GM20000 (cell line): ENCODE measurements at regions not wholly inside any gene's neighbourhood (a gene's known extent, or its start where the extent isn't known, plus 50 kb on each side); places are given as distances from the start of the nearest gene placed in this dataset.

Experiments used
- DNase-seq: peaks from one replicate; pipeline ENCODE4 v3.0.0; 2012; ENCODE audit warnings: low spot score
- CTCF ChIP-seq: IDR thresholded peaks from 2 replicates; pipeline ENCODE4 v1.5.1; 2012; ENCODE audit warnings: mild to moderate bottlenecking, control low read depth; ENCODE audit errors: extremely low read depth, missing control alignments

GRCh38 chr7:84640637-84641036 is 446.0 kb upstream of the SEMA3A start:
- DNase-seq: no peak
- TF ChIP-seq CTCF: no peak

GRCh38 chr7:84638339-84638697 is 443.7 kb upstream of the SEMA3A start:
- TF ChIP-seq CTCF: no peak
- no peak for DNase-seq

- TF ChIP-seq CTCF: no peak
- no peak for DNase-seq
These were observed 443.2 kb upstream of the SEMA3A start for GRCh38 chr7:84637568-84638338.

GRCh38 chr7:84631913-84632312 is 437.3 kb upstream of the SEMA3A start:
- no peak for DNase-seq
- TF ChIP-seq CTCF: no peak

- no peak for TF ChIP-seq CTCF
These were observed 435.2 kb upstream of the SEMA3A start for GRCh38 chr7:84629640-84630318.

GRCh38 chr7:84629216-84629615 is 434.6 kb upstream of the SEMA3A start:
- TF ChIP-seq CTCF: no peak
- DNase-seq: no peak

More at GRCh38 chr7:84629640-84630318, 435.2 kb upstream of the SEMA3A start:
- no peak for DNase-seq

GRCh38 chr7:84627250-84627649 is 432.7 kb upstream of the SEMA3A start:
- no peak for DNase-seq
- no peak for TF ChIP-seq CTCF
